Fibroblast of villous mesenchyme (primary cell): ENCODE measurements at regions not wholly inside any gene's neighbourhood (a gene's known extent, or its start where the extent isn't known, plus 50 kb on each side); places are given as distances from the start of the nearest gene placed in this dataset.

Experiments used
- DNase-seq: peaks from one replicate; pipeline ENCODE4 v3.0.0-alpha.2; 2010; ENCODE audit warnings: low read depth
- H3K4me3 ChIP-seq: 2 replicates; pipeline ENCODE4 v1.5.1; 2011; ENCODE audit warnings: low read depth, mild to moderate bottlenecking, low read length
- CTCF ChIP-seq: IDR thresholded peaks from 2 replicates; pipeline ENCODE4 v1.5.1; 2012; ENCODE audit warnings: low read depth, mild to moderate bottlenecking, low read length; ENCODE audit not compliant: insufficient read depth

- no peak for TF ChIP-seq CTCF
- DNase-seq, result no peak
- no peak overlapping the region for H3K4me3 ChIP-seq
Observed at GRCh38 chr5:1949253-1949652, 66.5 kb upstream of the IRX4 start.

GRCh38 chr5:1948663-1949191, 66.0 kb upstream of the IRX4 start:
- DNase-seq, result no peak
- H3K4me3 ChIP-seq, result no peak overlapping the region
- no peak for TF ChIP-seq CTCF

- TF ChIP-seq CTCF, result no peak
- DNase-seq, result no peak
- no peak overlapping the region for H3K4me3 ChIP-seq
Observed at GRCh38 chr5:1948111-1948510, 65.4 kb upstream of the IRX4 start.

- DNase-seq, result no peak
- no peak overlapping the region for H3K4me3 ChIP-seq
- TF ChIP-seq CTCF, result no peak
Observed at GRCh38 chr5:1946776-1947175, 64.1 kb upstream of the IRX4 start.

- no peak for TF ChIP-seq CTCF
- no peak for DNase-seq
- H3K4me3 ChIP-seq, result no peak overlapping the region
Observed at GRCh38 chr5:1946122-1946677, 63.5 kb upstream of the IRX4 start.

- TF ChIP-seq CTCF, result no peak
- DNase-seq, result no peak
- H3K4me3 ChIP-seq, result no peak overlapping the region
Observed at GRCh38 chr5:1945606-1946005, 62.9 kb upstream of the IRX4 start.

GRCh38 chr5:1944408-1944807, 61.7 kb upstream of the IRX4 start:
- no peak overlapping the region for H3K4me3 ChIP-seq
- DNase-seq, result no peak
- no peak for TF ChIP-seq CTCF
